Esophagus muscularis mucosa (tissue), 4 donors: ENCODE measurements at regions not wholly inside any gene's neighbourhood (a gene's known extent, or its start where the extent isn't known, plus 50 kb on each side); places are given as distances from the start of the nearest gene placed in this dataset.

ENCODE experiments used
- CTCF ChIP-seq, 3 experiments: fragments of 200-600 bp in 2 of 3; fragments of 450-650 bp in 1 of 3; sonication (generic) in 2 of 3; IDR thresholded peaks; one replicate each; pipeline ENCODE4 v1.5.1; 2017 to 2019; ENCODE audit warnings: antibody characterized with exemption in 3 of 3, mild to moderate bottlenecking in 2 of 3, moderate library complexity in 1 of 3
- EP300 ChIP-seq: sonication (generic); formaldehyde crosslinking; IDR thresholded peaks from one replicate; pipeline ENCODE4 v1.6.1; 2017; ENCODE audit warnings: antibody characterized with exemption
- POLR2A ChIP-seq: fragments of 450-650 bp; IDR thresholded peaks from one replicate; pipeline ENCODE4 v1.6.1; 2017; ENCODE audit warnings: antibody characterized with exemption, moderate library complexity, mild to moderate bottlenecking, low read depth

- no peak for TF ChIP-seq CTCF (IDR thresholded peaks at IDR 0.05)
- TF ChIP-seq POLR2A = no peak
- TF ChIP-seq EP300 = no peak
Measured at GRCh38 chr3:20569310-20569709, 383.3 kb upstream of the SGO1 start.
